Gastroesophageal sphincter (tissue), 4 donors: ENCODE measurements at regions not wholly inside any gene's neighbourhood (a gene's known extent, or its start where the extent isn't known, plus 50 kb on each side); places are given as distances from the start of the nearest gene placed in this dataset.

ENCODE experiments used
- ATAC-seq: fragments of 150-250 bp; one replicate; pipeline ENCODE4 v1.9.1; 2016; ENCODE audit warnings: mild to moderate bottlenecking, moderate library complexity
- H3K27ac ChIP-seq, 4 donors: fragments of 200-600 bp; sonication (generic) in 3 of 4; 1 replicate in 3 of 4; 2 replicates in 1 of 4; pipeline ENCODE4 v1.5.1; 2016 to 2019
- H3K27me3 ChIP-seq: fragments of 200-600 bp; sonication (generic); one replicate; pipeline ENCODE4 v1.5.1; 2019
- H3K36me3 ChIP-seq, 2 donors: fragments of 200-600 bp; sonication (generic); one replicate each; pipeline ENCODE4 v1.5.1; 2019; ENCODE audit warnings: control low read depth in 1 of 2
- H3K4me1 ChIP-seq, 3 donors: fragments of 200-600 bp; sonication (generic); 1 replicate in 2 of 3; 2 replicates in 1 of 3; pipeline ENCODE4 v1.5.1; 2016 to 2019; ENCODE audit warnings: control low read depth in 2 of 3
- H3K4me3 ChIP-seq, 2 donors: fragments of 200-600 bp; sonication (generic); one replicate each; pipeline ENCODE4 v1.5.1; 2019; ENCODE audit warnings: mild to moderate bottlenecking in 1 of 2, moderate library complexity in 1 of 2
- H3K9me3 ChIP-seq, 3 donors: fragments of 200-600 bp; sonication (generic); one replicate each; pipeline ENCODE4 v1.5.1; 2017 to 2019; ENCODE audit warnings: control low read depth in 2 of 3
- EP300 ChIP-seq: sonication (generic); formaldehyde crosslinking; IDR thresholded peaks from one replicate; pipeline ENCODE4 v1.6.1; 2017; ENCODE audit warnings: antibody characterized with exemption, mild to moderate bottlenecking
- POLR2A ChIP-seq, 2 donors: fragments of 450-650 bp; IDR thresholded peaks; one replicate each; pipeline ENCODE4 v1.6.1; 2017; ENCODE audit warnings: antibody characterized with exemption in 2 of 2, mild to moderate bottlenecking in 2 of 2, moderate library complexity in 1 of 2
- POLR2AphosphoS5 ChIP-seq: sonication (generic); formaldehyde crosslinking; IDR thresholded peaks from one replicate; pipeline ENCODE4 v1.6.1; 2017; ENCODE audit warnings: antibody characterized with exemption
- WGBS, 2 donors: methylation state at CpG; one replicate each; pipeline ENCODE4 v1.1.5; 2018; ENCODE audit warnings: low coverage in 1 of 2; 5-methylcytosine and 5-hydroxymethylcytosine counted together
- TF ChIP-seq, protein P1 (sequence below), 4 experiments: fragments of 200-600 bp in 2 of 4; fragments of 450-650 bp in 2 of 4; sonication (generic) in 1 of 4; IDR thresholded peaks; one replicate each; pipeline ENCODE4 v1.5.1; 2017 to 2019; ENCODE audit warnings: antibody characterized with exemption in 4 of 4, mild to moderate bottlenecking in 2 of 4, moderate library complexity in 2 of 4

DNA sequence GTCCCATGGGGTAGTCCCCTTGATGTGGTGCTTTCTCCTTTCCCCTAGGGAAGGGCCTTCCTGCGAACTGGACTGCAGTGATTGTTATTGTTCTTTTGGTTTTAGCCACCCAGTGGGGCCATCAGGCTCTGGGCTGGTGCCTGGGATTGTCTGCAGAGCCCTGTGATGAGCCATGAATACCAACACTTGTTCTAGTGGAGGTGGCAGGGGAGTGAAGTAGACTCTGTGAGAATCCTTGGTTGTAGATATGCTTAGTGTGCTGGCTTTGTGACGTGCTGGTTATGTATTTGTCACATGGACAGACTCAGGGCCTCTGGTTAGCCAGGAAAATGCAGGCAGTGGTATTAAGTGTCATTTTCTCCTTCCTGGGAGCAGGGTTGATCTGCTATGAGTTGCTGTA, 51.8 kb upstream of the NDUFB4 start:
- 60 to 100% methylated on average over 1 of the region's 2 CpGs for WGBS, 2 donors
- Histone ChIP-seq H3K27ac (no peak overlapping the region), H3K27me3 (no peaks in the 10 kb centered on the region), H3K9me3 (peaks cover 0 to 35% (median 0%) of the 10 kb centered on the region in 3 donors), H3K36me3 (no peaks in the 10 kb centered on the region), H3K4me1 (no peaks in the 10 kb centered on the region), H3K4me3 (no peak overlapping the region)
- TF ChIP-seq POLR2A (IDR thresholded peaks at IDR 0.05) (no peak), POLR2AphosphoS5 (no peak), EP300 (no peak)
- TF ChIP-seq, protein P1, sequence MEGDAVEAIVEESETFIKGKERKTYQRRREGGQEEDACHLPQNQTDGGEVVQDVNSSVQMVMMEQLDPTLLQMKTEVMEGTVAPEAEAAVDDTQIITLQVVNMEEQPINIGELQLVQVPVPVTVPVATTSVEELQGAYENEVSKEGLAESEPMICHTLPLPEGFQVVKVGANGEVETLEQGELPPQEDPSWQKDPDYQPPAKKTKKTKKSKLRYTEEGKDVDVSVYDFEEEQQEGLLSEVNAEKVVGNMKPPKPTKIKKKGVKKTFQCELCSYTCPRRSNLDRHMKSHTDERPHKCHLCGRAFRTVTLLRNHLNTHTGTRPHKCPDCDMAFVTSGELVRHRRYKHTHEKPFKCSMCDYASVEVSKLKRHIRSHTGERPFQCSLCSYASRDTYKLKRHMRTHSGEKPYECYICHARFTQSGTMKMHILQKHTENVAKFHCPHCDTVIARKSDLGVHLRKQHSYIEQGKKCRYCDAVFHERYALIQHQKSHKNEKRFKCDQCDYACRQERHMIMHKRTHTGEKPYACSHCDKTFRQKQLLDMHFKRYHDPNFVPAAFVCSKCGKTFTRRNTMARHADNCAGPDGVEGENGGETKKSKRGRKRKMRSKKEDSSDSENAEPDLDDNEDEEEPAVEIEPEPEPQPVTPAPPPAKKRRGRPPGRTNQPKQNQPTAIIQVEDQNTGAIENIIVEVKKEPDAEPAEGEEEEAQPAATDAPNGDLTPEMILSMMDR (IDR thresholded peaks at IDR 0.05), result no peak
- no peak for ATAC-seq

DNA sequence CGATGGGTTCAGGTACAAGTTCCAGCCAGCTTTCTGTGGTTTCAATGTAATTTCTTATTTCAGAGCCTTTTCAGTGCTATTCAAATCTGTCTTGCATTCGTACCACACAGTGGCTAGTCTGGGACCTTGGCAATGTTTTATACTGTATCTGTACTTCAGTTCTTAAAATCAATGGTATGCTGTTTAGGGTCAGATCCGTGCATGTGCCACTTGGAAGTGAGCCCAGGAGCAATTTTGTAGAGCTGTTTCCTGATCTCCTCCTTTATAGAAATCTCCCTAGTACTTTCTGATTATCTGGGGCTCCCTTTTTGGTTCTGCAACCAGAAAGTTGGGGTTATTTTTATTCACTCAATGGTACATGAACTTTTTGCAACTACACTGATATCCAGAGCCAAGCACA, 59.5 kb upstream of the NDUFB4 start:
- Histone ChIP-seq H3K4me3 (no peak overlapping the region), H3K27me3 (no peaks in the 10 kb centered on the region), H3K4me1 (peaks cover 0 to 7% (median 0%) of the 10 kb centered on the region in 3 donors), H3K27ac (no peak overlapping the region), H3K9me3 (peaks cover 0 to 32% (median 0%) of the 10 kb centered on the region in 3 donors), H3K36me3 (no peaks in the 10 kb centered on the region)
- ATAC-seq, result no peak
- 36 to 43% methylated on average over 2 to 3 of the region's 3 CpGs for WGBS, 2 donors
- TF ChIP-seq POLR2AphosphoS5, result no peak
- no peak for TF ChIP-seq POLR2A (IDR thresholded peaks at IDR 0.05)
- no peak for TF ChIP-seq EP300
- TF ChIP-seq, protein P1 (IDR thresholded peaks at IDR 0.05), result no peak

DNA sequence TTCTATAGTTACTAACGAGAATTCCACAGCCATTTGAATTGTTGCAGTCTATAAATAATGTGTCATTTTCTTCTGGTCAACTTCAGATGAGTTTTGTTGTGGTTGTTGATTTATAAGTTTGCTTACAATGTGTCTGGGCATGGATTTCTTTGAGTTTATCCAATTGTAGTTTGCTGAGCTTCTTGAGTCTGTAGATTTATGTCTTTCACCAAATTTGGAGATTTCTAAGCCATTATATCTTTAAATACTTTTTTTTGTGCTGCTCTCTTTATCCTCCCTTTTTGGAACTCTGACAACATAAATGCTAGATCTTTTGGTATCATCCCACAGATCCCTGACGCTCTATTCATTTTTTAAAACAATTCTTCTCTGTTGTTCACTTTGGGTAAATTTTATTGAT, 63.2 kb upstream of the NDUFB4 start:
- TF ChIP-seq POLR2AphosphoS5 (no peak), EP300 (no peak), POLR2A (IDR thresholded peaks at IDR 0.05) (no peak)
- TF ChIP-seq, protein P1 (IDR thresholded peaks at IDR 0.05), result no peak
- WGBS, 2 donors, result 70 to 78% methylated on average over 1 to 2 of the region's 2 CpGs
- Histone ChIP-seq H3K27me3 (no peaks in the 10 kb centered on the region), H3K4me3 (no peak overlapping the region), H3K36me3 (no peaks in the 10 kb centered on the region), H3K27ac (no peak overlapping the region), H3K4me1 (peaks cover 0 to 7% (median 0%) of the 10 kb centered on the region in 3 donors), H3K9me3 (peaks cover 0 to 14% (median 0%) of the 10 kb centered on the region in 3 donors)
- ATAC-seq, result no peak

DNA sequence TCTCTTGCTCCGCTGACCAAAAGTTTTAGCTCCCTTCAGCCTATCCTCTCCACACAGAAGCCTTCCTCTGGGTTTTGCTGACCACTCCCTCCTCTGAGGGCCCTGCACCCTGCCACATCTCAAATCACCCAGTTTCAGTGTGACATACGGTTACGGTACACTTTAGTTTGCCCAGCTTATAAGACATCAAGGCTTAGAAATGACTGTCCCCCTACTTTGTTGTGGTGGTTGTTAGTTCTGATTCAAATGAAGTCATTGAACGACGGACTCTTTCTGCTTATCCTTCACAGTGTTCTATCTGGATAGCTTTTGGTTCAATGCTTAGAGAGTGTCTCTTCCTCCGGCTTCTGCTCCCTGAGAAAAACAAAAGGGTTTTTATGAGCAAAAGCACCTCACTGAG, 68.0 kb upstream of the NDUFB4 start:
- ATAC-seq, result no peak
- Histone ChIP-seq H3K36me3 (no peaks in the 10 kb centered on the region), H3K4me1 (no peaks in the 10 kb centered on the region), H3K27ac (no peak overlapping the region), H3K9me3 (peaks cover 0 to 7% (median 0%) of the 10 kb centered on the region in 3 donors), H3K27me3 (no peaks in the 10 kb centered on the region), H3K4me3 (no peak overlapping the region)
- TF ChIP-seq POLR2A (IDR thresholded peaks at IDR 0.05) (no peak), POLR2AphosphoS5 (no peak), EP300 (no peak)
- TF ChIP-seq, protein P1 (IDR thresholded peaks at IDR 0.05), result no peak
- 73 to 92% methylated on average over 4 to 6 of the region's 6 CpGs for WGBS, 2 donors

DNA sequence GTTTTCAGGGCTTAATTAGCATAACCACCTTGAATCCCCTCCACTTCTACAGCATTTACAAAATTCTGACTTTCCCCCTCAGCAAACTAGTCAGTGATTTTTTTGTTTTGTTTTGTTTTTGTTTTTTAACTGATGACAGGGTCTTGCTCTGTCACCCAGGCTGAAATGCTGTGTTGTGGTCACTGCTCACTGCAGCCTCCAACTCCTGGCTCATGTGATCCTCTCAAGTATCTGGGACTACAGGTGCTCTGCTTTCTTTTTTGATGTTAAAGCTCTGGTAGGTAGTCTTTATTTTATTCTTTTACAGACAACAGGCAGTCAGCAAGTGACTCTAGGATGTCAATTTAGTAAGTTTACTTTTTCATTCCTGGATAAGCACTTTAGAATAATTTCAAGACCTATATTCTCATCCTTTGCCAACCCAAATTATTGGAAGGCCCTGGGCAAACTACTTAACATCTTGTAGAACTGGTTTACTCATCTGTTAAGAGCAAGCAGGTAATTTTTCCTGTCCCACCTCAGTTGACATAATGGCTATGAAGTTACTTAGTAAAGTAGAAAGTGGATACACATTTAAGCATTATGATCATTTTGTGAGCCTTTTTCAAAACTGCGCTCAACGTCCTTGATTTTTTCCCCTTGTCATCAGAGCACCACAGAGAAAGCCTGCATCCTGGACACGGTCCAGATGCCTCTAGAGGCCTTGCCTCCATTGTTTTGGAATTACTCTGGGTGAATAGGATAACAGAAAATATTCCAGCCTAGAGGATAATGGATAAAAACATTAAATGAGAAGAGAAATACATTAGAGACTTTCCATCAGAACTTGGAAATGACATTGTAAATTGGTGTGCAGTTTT, 69.9 kb upstream of the NDUFB4 start:
- no peaks in the 10 kb centered on the region for H3K27me3 ChIP-seq
- TF ChIP-seq POLR2AphosphoS5 (no peak), EP300 (no peak), POLR2A (IDR thresholded peaks at IDR 0.05) (no peak)
- TF ChIP-seq, protein P1 (IDR thresholded peaks at IDR 0.05), result no peak
- no peaks in the 10 kb centered on the region for H3K9me3 ChIP-seq
- H3K27ac ChIP-seq, result no peak overlapping the region
- 49 to 64% methylated on average over 3 of the region's 3 CpGs for WGBS, 2 donors
- ATAC-seq, result no peak
- H3K36me3 ChIP-seq, result no peaks in the 10 kb centered on the region
- no peaks in the 10 kb centered on the region for H3K4me1 ChIP-seq
- H3K4me3 ChIP-seq, result no peak overlapping the region
